Lower leg skin (tissue), 3 donors: ENCODE measurements at regions not wholly inside any gene's neighbourhood (a gene's known extent, or its start where the extent isn't known, plus 50 kb on each side); places are given as distances from the start of the nearest gene placed in this dataset.

ENCODE experiments used
- CTCF ChIP-seq, 3 donors: fragments of 450-650 bp; IDR thresholded peaks; one replicate each; pipeline ENCODE4 v1.5.1; 2016; ENCODE audit warnings: antibody characterized with exemption in 3 of 3, mild to moderate bottlenecking in 3 of 3, moderate library complexity in 2 of 3
- POLR2A ChIP-seq, 2 donors: fragments of 450-650 bp; IDR thresholded peaks; one replicate each; pipeline ENCODE4 v1.6.1; 2016 to 2017; ENCODE audit warnings: antibody characterized with exemption in 2 of 2, mild to moderate bottlenecking in 1 of 2, moderate library complexity in 1 of 2

GRCh38 chr5:162591724-162592123 lies 524.2 kb downstream of the GABRG2 start:
- no peak for TF ChIP-seq CTCF (IDR thresholded peaks at IDR 0.05)
- TF ChIP-seq POLR2A (IDR thresholded peaks at IDR 0.05): no peak
